HG02852 (cell line): ENCODE measurements at regions not wholly inside any gene's neighbourhood (a gene's known extent, or its start where the extent isn't known, plus 50 kb on each side); places are given as distances from the start of the nearest gene placed in this dataset.

ENCODE experiments used
- ATAC-seq: cut with Tn5 transposase; IDR thresholded peaks from one replicate; pipeline ENCODE4 v1.9.1; 2021; ENCODE audit warnings: mild to moderate bottlenecking, moderate library complexity; ENCODE audit not compliant: unreplicated experiment

DNA sequence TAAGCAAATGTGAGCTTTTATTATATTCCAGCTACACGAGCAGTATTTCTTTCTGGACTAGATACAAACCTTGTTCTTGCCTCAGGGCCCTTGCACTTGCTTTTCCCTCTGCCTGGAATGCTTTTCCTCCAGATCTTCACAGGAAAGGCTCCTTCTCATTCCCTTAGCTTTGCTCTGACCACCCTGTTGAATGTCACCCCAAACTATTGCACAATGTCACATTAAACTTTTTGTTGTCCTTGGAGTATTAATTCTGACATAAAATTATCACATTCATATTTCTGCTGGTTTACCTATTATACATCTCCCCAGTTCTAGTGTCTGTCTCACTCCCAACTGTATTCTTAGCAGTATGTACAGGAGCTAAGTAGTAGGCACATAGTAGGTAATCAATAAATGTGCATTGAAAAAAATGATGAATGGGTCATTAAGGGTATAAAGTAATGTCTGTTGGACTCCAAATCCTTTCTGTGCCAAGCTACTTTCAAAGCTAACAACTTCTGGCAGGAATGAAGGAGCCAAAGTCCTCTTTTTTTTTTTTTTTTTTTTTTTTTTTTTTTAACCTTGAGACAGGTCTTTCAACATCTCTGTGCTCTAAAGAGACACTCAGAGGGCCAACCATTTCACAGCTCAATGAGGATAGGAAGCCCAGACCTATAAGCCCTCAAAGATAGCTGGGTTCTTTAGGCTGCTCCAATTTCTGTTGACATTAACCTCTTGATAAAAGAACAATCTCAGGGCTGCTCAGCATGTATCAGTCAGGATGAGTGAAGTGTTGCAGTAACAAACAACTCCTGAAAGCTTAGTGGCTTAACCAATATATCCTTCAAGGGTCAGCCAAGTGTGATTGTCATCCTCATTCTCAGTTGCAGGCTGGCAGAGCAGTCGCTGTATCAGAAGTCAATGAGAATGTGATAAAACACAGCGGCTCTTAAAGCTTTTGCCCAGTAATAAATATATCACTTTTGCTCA is 424.4 kb upstream of the TBX3 start:
- no peak for ATAC-seq

DNA sequence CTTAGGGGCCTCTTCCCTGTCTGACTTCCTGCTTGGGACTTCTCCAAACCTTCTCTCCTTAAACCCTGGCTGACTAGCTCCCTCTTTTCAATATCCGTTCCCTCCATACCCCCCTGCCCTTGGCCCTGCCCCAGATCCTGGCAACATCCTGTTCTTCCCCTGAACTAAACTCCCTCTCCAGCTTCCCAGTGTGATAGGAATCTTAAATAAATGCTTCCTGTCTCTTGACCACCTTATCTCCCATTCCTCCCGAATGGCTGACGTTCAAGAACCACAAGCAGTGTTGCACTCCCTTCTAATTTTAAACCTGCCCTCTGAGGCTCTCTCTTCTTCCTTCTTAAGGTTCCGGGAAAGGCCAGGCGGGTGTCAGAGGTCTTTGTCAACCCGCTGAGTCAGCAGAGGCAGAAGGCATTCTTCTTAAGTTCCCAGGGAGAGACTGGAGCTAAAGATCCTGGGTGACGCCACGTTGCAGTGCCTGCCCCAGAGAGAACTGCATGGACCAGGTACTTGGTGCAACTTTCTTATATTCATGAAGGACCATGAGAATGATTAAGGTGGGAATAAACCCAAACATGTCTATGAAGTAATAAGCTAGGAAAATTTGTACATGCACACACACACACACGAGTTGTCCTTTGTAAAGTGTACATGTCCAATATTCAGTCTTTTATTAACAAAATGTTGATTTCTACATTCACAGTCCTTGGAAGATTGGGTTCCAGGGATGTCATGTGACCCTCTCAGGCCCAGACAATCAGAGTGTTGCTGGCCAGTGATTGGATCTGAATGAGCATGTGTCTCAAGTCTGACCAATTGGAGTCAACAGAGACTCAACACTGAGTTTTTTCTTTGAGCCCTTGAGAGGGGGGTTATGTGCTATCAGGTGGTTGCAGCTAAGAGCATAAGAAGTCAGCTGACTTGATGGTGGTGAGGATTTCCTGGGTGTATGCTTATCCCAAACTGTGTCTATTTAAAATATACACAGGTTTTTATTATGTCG is 420.2 kb upstream of the TBX3 start:
- no peak for ATAC-seq

DNA sequence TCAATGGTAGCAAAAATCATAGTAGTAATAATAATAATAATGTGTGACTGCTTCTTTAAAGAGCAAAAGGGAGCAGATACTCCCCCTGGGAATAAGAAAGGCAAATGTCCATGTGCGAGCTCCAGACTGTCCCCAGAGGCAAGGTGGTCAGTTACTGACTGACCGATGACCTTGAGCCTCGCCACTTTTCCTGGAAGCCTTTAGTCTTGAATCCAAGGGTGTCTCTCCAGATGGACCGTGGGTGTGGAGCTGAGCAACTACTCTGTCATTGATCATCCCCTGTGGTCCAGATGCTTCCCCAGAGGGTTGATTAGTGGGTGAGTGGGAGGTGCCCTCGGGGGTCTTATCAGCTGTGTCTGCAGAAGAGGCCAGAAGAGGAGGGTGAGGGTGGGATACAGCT is 418.5 kb upstream of the TBX3 start:
- no peak for ATAC-seq

DNA sequence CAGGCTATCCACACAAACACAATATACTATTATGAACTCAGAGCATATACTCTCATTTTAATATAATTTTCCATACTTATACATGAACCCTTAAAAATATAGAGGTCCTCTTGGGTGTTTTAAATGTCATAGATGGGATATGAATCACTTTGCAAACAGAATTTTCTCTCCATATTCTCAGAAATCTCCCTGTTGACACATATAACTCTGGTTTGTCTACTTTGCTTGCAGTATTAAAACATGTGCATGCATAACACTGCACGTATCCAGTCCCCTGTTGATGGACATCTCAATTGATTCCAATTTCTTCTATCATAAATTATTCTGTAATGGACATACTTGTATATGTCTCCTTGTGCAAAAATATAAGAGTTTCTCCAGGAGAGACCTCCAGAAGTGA is 417.5 kb upstream of the TBX3 start:
- ATAC-seq, result no peak

DNA sequence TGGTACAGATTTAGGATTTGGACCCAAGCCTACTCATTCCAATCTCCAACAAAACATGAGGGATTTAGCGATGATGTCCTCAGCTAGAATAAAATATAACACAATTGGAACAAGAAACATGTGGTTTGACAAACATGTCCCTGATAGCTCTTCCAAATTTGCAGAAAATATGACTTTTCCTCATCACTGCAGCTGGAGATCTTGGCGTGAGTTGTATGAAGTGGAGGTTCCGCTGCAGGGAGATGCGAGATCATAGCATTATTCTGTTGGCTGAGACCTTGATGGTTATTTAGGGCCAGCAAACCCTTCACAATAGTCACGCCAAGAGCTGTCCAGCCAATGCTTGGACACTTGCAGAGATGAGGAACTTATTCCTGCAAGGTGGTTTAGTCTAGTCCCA is 413.4 kb upstream of the TBX3 start:
- ATAC-seq, result no peak

DNA sequence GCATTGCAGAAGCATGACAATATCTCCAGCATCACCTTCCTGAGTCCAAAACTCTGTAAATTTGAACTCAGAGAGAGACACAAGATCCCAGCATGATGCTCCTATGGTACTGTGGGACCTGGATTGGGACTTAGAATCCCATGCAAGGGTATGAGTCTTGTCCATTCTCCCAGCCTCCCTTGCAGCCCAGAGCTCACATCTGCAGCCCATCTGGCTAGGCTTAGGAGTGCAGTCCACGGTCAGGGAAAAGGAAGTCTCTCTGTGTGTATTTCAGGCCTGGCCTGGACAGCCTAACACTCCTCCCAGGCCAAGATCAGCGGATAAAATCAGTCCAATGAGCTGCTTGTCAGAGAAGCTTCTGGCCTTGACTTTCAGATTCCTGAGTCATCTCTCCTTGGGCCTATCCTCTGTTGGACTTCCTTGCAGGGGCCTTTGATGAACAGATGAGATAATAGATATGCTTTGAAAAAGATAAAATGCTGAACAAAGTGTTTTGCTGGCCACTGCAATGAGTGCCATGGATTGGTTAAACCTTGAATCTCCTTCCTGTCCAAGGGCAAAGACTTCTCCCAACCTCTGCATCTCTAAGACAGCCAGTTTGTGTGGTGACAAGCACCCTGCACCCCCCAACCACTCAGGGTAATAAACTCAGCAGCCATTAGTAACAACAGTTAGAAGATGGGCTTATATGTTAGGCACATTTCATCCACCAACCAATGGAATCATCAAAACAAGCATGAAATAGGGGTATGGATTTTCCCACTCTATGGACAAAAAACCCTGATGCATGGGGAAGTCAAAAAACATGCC is 412.8 kb upstream of the TBX3 start:
- no peak for ATAC-seq

DNA sequence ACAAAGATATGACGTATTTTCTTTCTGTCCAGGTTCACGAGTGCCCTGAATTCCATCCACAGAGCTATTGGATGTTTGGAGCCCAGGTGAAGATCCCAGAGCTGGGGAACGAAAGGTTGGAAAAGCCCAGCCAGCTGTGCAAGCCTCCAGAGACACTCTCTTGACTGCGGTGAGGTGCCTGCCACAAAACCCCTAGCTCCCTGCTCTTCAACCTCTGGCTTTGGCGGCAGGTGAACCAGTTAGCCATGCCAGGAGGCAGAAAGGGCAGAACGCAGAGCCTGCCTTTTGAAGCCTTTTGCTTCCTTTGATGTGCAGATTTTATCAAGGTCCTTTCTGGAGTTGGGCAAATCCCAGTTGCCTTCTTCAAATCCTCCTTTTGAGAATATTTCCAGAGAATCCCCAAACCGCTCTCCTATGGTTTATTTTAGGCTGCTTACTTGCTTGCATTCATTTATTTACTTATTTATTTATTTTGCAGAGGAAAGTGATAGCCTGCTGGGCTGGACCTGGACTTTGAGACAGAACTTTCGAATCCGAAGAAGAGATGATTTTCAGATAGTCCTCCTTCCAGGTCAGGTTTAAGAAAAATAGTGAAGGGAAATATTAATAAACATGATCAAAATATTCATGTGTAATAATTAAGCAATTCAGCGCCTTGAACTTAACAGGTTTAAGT is 411.2 kb upstream of the TBX3 start:
- ATAC-seq, result no peak

DNA sequence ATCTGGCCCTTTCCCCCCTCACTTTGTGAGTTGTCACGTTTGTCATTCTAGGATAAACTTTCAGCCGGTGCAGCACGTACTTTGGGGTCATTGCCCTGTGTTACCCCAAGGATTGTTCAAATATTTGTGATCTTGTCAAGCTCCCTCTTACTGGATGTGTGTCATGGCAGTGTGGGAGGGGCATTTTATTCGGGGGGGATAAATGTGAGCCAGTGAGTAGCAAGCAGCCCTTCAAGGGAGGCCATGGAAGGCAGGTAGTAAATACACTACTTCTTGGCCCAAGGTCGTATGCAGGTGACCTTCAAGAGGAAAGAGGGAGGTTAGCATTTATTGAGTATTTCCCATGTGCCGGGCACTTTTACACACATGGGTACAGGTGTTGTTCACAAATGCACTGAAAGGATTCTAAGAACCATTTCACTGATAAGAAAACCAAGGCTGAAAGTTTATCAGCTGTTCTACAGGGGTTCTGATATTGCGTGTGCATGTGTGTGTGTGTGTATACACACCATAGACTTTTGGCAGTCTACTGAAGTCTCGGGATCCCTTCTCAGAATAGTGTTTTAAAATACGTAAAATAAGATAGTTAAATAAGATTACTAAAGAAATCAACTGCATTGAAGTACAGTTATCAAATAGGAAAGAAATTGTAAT is 410.3 kb upstream of the TBX3 start:
- no peak for ATAC-seq

DNA sequence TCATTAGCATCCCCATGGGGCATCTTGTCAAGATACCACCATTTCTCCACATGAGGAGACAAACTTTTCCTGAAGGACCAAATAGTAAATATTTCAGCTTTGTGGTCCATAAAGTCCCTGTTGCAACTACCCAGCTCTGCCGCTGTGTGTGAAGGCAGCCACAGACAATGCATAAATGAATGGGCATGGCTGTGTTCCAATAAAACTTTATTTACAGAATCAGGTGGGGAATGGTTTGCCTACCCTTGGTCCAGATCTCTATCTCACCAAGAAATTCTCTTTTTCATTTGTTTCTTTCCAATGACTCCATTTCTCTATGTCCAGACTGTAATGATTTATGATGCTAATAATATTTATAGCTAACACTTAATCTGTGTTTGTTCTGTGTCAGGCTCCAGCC is 409.3 kb upstream of the TBX3 start:
- ATAC-seq, result no peak

DNA sequence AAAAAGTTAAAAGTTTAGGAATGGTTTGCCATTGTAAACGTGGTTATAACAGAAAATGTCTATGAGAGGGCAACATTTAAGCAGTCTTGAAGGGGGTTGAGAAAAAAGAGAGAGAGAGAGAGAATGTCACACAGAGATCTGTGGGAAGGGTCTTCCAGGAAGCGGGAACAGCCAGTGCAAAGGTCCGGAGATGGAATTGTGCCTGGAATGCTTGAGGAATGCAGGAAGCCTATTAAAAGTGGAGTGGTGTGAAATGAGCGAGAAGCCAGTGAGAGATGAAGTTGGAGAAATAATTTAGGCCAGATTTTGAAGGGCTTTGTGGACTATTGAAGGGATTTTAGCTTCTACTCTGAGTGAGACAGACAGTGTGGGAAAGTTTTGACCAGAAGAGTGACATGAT is 406.8 kb upstream of the TBX3 start:
- no peak for ATAC-seq

DNA sequence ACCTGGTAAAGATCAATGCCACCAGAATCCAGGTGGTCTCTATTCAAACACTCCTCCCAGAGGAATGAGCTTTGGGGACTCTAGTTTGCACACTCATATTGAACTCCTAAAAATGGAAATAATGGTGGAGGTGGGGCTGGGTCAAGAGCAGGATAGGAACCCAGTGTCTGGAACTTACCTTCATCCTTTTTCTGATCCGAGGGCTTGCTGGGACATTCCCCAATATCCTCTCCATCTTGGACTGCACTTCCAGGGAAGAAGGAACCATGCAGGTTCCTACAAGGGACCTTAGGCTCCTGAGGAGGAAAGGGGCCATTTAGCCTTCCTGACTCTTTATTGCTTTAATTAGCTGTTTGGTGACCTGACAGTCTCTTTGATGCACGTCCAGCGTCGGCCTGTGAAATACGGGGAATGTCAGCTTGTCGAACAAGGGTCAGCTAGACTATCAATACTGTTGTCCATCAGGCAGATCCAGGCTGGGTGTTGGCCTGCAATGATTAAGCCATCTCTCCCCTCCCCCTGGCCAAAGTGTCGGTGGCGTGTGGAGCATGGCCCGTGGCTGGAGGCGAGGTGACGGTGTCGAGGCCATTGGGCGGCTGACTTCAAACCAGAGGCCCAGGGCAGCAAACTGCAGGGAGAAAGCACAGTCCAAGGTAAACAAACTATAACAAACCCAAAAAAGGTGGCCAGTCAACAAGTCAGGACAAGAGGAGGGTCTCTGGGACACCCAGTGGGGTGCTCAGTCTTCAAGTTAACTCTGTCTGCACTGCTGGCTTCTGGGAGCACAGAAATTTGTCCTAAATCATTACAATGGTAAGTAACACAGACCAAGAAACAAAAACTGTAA is 405.2 kb upstream of the TBX3 start:
- ATAC-seq, result no peak

DNA sequence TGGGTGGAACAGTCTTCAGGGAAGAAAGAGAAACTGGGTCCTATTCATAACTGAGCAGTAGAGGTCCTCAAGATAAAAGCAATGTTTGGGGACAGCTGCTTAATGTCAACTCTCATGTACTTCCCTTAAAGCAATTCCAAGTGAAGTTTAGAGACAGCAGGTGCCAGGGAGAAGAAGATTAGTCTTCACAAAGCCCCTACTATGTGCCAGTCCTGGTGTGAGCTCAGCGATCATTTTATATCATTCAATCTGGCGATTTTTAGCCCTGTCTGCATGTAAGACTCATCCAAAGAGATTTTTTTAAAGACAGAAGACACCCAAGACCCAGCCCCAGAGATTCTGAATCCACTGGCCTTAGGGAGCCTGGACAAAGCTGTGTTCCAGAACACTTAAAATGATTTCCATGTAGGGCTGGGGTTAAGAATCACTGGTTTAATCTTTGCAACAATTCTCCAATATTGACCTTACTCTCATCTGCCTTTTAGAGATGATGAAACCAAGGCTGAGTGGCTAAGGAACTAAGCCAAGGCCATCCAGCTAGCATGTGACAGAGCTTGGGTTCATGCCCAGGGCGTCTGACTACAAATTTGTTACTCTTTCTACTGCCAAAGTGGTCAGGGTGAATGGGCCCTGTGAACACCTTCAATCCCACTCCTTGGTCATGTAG is 404.5 kb upstream of the TBX3 start:
- ATAC-seq, result no peak

DNA sequence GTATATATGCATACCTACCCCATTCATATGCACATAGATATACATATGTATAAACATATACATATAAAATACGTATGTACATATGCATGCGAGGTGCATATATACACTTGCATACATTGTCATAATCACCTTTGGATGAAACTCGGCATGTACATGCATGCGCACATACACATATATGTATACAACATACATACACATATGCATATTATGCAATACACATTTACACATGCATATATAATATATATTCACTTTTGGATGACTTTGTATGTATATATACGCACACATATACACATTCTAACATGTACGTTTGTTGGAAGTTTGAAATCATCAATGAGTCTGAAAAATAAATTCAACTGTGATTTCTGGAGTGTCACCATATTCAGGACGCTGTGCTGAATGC is 401.6 kb upstream of the TBX3 start:
- no peak for ATAC-seq

DNA sequence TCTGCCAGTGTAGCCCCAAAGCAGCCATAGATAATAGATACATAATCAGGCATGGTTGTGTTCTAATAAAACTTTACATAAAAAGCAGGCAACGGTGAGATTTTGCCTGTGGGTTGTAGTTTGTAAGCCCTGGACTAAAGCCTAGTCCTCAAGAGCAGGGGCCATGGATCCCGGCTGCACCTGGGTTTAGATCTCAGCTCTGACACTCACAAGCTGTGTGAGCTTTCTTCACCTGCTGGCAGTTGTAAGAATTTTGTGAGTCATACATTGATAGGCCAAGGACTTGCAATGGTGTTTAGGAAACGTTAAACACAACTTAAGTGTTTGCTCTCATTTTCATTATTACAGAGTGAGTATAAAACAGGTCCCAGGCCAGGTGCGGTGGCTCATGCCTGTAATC is 395.8 kb upstream of the TBX3 start:
- ATAC-seq, result no peak

DNA sequence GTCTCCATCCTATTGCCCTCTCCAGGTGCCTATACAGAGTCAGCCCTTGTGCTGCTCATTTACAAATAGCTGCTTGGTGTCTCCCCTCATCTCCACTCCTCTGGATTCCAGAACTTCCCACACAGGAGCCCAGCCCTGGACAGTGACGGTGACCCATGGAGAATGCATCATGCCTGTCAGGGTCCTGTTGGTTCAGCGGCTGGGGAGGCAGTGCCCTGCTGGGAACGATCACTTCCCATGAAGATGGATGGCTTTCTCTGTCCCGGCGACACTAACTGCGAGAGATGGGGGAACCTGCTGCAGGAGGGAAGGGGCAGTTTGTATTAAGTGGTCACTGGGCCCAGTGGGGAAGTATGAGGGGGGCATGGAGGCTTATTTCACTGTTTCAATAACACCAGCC is 395.0 kb upstream of the TBX3 start:
- ATAC-seq, result no peak

DNA sequence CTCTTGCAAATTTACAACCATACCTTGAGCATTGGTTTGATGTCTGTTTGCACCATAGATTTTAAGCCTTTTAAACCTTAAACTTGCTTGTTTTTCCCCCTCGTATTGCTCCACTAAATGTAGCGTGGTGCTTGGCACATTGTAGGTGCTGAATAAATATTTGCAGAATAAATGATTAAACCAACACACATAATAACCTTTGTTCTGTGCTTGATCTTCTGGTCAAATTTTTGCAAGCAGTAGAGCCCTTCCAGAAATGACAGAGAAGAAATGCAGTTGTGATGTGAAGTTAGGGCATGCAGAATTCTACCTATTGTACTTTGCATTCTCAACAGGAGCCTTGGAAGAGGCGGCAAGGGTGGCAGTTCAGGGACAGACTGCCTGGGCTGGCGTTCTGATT is 394.4 kb upstream of the TBX3 start:
- no peak for ATAC-seq

DNA sequence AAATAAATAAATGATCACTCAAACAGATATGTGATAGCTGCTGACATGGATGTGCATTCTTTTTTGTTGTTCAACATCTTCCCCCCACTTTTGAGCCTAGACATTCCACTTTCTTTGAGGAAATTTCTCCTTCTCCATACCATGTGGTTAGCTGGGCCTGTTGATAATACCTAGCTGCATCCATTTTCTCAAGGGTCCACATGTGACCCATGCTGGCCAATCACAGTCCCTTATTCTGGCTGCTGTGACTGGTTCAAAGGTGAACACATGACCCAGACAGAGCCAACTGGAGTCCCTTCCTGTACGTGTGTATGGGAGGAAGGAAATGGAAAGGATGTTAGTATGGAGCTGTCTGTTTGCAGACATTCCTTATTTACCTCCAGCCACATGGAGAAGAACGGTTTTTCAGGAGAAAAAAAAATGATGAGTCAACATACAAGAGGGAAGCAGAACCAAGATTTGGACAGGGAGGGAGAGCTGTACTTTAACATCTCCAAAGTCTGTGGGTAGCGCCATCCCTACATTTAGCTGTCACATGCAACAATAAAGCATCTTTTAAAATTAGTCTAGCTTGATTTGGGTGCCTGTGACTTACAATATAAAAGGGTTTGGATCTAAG is 391.7 kb upstream of the TBX3 start:
- ATAC-seq, result no peak

DNA sequence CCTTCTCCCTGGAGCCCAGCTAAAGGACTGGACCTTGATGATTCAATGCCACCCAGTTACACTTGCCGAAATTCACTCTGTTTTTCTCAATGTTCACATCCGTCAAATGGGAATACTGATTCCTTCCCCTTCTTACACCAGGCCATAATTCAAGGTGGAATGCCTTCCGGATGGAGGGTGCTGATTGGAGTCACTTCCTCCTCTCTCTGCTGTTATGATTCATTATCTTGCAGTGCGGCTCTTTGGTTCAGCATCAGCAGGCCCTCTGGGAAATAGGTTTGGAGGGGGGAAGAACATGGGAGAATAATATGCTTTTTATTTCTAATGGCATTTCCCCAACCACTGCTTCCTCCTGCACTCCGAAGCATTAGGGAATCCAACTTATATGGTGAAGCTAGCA is 390.6 kb upstream of the TBX3 start:
- ATAC-seq, result no peak
